HCEC 1CT (cell line): ENCODE measurements at regions not wholly inside any gene's neighbourhood (a gene's known extent, or its start where the extent isn't known, plus 50 kb on each side); places are given as distances from the start of the nearest gene placed in this dataset.

Experiments used
- DNase-seq: peaks from one replicate; pipeline ENCODE4 v3.0.0-alpha.2; 2017

- DNase-seq, result peak; percentile 60
Observed at GRCh38 chr15:96268442-96269204, 61.9 kb upstream of the NR2F2 start.

- DNase-seq, result peak; percentile 65
Observed at GRCh38 chr15:96270581-96271172, 59.8 kb upstream of the NR2F2 start.

GRCh38 chr15:96272427-96272826, 58.1 kb upstream of the NR2F2 start:
- DNase-seq, result no peak

- peak; percentile 100 for DNase-seq
Observed at GRCh38 chr15:96273317-96274086, 57.0 kb upstream of the NR2F2 start.

- DNase-seq, result no peak
Observed at GRCh38 chr15:96274087-96274440, 56.4 kb upstream of the NR2F2 start.

- DNase-seq, result peak; percentile 65
Observed at GRCh38 chr15:96274698-96275097, 55.8 kb upstream of the NR2F2 start.

- peak; percentile 85 for DNase-seq
Observed at GRCh38 chr15:96276438-96277210, 53.9 kb upstream of the NR2F2 start.
